IMR-90 (cell line): ENCODE measurements at regions not wholly inside any gene's neighbourhood (a gene's known extent, or its start where the extent isn't known, plus 50 kb on each side); places are given as distances from the start of the nearest gene placed in this dataset.
"Not testable (repeated sequence)": the region's sequence is repeated elsewhere in the genome, so short reads cannot be mapped to it uniquely, and the experiment has no call there.

Source experiments
- BHLHE40 ChIP-seq: fragments of 150-350 bp; IDR thresholded peaks from 2 replicates; pipeline ENCODE4 v1.6.1; 2016; ENCODE audit warnings: mild to moderate bottlenecking, low read depth, low read length
- FOS ChIP-seq: fragments of 150-350 bp; IDR thresholded peaks from 2 replicates; pipeline ENCODE4 v1.6.1; 2016; ENCODE audit warnings: low read depth, low read length
- MAZ ChIP-seq: IDR thresholded peaks from 2 replicates; pipeline ENCODE4 v1.6.1; 2012; ENCODE audit warnings: low read depth, mild to moderate bottlenecking, low read length, improper control_type of control experiment, moderate library complexity, borderline replicate concordance
- POLR2A ChIP-seq: IDR thresholded peaks from 2 replicates; pipeline ENCODE4 v1.6.1; 2012; ENCODE audit warnings: mild to moderate bottlenecking, low read depth, low read length
- USF2 ChIP-seq: fragments of 150-350 bp; IDR thresholded peaks from 2 replicates; pipeline ENCODE4 v1.6.1; 2017; ENCODE audit warnings: mild to moderate bottlenecking, antibody characterized with exemption, low read length, low read depth
- TF ChIP-seq, protein P1 (sequence below): fragments of 150-350 bp; IDR thresholded peaks from 2 replicates; pipeline ENCODE4 v1.6.1; 2016; ENCODE audit warnings: low read depth, mild to moderate bottlenecking, low read length, moderate library complexity, borderline replicate concordance
- TF ChIP-seq, protein P2 (sequence below): conservative IDR thresholded peaks from 2 replicates; pipeline ENCODE4 v1.5.1; 2012; ENCODE audit warnings: mild to moderate bottlenecking, low read depth, low read length, improper control_type of control experiment

- TF ChIP-seq FOS, POLR2A, MAZ, BHLHE40, USF2: not testable (repeated sequence)
- TF ChIP-seq, protein P1, sequence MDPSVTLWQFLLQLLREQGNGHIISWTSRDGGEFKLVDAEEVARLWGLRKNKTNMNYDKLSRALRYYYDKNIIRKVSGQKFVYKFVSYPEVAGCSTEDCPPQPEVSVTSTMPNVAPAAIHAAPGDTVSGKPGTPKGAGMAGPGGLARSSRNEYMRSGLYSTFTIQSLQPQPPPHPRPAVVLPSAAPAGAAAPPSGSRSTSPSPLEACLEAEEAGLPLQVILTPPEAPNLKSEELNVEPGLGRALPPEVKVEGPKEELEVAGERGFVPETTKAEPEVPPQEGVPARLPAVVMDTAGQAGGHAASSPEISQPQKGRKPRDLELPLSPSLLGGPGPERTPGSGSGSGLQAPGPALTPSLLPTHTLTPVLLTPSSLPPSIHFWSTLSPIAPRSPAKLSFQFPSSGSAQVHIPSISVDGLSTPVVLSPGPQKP, result not testable (repeated sequence)
- TF ChIP-seq, protein P2, sequence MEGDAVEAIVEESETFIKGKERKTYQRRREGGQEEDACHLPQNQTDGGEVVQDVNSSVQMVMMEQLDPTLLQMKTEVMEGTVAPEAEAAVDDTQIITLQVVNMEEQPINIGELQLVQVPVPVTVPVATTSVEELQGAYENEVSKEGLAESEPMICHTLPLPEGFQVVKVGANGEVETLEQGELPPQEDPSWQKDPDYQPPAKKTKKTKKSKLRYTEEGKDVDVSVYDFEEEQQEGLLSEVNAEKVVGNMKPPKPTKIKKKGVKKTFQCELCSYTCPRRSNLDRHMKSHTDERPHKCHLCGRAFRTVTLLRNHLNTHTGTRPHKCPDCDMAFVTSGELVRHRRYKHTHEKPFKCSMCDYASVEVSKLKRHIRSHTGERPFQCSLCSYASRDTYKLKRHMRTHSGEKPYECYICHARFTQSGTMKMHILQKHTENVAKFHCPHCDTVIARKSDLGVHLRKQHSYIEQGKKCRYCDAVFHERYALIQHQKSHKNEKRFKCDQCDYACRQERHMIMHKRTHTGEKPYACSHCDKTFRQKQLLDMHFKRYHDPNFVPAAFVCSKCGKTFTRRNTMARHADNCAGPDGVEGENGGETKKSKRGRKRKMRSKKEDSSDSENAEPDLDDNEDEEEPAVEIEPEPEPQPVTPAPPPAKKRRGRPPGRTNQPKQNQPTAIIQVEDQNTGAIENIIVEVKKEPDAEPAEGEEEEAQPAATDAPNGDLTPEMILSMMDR, result not testable (repeated sequence)
Observed at GRCh38 chr10:23984405-23984804, 224.5 kb upstream of the KIAA1217 start.
